ENCODE measurements at regions not wholly inside any gene's neighbourhood (a gene's known extent, or its start where the extent isn't known, plus 50 kb on each side); places are given as distances from the start of the nearest gene placed in this dataset.

DNA sequence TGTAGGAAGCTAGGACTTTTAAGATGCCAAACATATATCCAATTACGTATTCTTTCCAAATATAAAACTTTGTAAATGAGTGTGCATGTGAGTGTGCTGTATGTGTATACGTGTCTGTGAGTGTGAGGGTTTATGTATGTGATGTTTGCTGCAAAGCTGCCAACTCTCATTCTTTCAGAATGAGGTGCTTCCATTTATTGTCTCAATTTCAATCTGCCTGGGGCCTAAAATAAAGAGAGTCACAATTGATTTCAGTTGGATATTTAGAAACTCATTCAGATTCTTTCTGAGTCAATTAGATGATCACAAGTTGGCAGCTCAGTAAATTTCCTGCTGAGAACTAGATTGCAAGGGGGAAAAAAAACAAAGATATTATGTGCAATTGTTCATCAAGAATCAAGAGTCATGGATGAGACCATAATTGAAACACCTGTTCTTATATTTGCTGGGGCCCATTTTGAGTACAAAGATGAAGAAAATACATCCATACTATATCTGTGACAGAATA, 621.2 kb upstream of the ACVR2A start:
- no peak for DNase-seq (ENCODE audit: low read depth in 4 of 4, low spot score in 1 of 4)

DNA sequence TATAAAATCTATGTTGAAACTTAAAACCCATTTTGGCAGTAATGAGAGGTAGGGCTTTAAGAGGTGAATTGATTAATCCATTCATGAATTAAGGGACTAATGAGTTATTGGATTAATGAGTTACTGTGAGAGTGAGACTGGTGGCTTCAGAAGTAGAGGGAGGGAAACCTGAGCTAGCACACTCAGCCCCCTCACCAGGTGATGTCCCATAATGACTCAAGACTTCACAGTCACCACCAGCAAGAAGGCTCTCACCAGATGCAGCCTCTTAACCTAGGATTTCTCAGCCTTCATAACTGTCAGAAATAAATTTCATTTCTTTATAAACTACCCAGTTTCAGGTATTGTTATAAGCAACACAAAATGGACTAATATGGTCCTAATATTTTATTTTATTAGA, 621.7 kb upstream of the ACVR2A start:
- no peak for DNase-seq (ENCODE audit: low read depth in 4 of 4, low spot score in 1 of 4)

DNA sequence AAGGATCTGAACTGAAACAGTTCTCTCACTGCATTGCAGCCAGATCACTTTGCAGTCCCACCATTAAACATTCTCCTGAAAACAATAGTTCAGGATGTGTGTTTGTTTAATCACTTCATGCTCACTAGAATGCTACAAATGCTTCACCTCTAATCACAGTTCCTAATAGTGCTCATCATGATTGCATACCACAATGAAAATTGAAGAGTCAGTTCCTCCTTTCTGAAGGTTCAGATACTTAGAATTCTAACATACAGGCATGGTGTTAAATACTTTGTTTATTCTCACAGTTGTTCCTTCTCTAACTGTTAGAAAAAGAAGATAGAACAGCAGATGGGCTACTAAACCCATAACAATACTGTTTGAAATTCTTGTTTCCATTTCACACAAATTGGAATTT, 622.3 kb upstream of the ACVR2A start:
- no peak for DNase-seq (ENCODE audit: low read depth in 4 of 4, low spot score in 1 of 4)

DNA sequence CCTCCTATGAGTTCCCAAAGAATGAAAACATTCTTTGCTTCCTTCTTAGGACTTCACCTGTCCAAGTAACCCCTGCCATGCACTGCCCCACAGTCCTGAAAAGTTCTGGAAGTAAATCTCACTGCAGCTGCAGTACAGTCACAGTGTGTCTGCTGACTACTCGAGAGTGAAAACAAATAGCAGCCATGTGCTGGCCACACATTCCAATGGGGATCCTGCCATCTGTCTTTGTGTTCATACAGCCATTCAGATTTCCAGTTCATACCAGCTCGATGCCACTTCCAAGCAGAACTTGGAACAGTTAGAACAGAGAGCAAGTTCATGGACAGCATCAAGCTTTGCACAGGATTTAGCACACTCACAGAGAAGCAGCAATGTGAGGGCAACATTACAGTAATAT, 629.9 kb upstream of the ACVR2A start:
- no peak for DNase-seq (ENCODE audit: low read depth in 4 of 4, low spot score in 1 of 4)

DNA sequence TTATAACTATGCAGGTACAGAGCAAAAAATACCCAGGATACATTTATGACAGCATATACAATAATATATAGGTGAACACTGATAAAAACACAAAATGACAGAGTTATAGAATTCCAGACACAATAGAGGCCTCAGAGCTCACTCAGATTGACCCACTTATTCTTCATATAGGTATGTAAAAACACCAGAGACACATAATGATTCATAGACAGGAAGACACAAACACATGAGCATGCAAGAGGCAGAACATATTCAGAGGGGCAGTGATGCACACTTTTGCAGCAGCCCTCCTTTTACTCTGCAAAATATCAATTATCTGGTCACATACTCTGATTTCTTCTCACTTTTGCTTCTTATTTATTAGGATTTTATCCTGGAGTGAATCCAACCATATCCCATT, 633.3 kb upstream of the ACVR2A start:
- DNase-seq (ENCODE audit: low read depth in 4 of 4, low spot score in 1 of 4) = no peak

DNA sequence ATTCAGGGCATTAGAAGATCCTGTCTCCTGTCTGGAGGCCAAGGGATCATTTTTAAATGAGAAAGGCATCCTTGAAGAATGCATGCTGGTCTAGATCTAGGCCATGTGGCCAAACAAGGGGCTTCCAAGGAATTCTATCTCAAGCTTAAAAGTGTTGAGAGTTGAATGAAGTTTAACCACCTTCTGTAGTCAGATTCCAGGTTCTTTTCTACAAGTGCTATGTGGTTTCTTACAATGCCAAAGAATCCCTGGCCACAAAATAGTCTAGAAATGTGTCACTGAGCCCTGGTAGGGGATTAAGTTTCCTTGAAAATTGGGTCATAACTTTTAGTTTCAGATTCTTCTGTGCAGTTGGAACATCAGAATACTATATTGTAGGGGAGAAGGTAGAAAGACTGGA, 640.7 kb upstream of the ACVR2A start:
- no peak for DNase-seq (ENCODE audit: low read depth in 4 of 4, low spot score in 1 of 4)

DNA sequence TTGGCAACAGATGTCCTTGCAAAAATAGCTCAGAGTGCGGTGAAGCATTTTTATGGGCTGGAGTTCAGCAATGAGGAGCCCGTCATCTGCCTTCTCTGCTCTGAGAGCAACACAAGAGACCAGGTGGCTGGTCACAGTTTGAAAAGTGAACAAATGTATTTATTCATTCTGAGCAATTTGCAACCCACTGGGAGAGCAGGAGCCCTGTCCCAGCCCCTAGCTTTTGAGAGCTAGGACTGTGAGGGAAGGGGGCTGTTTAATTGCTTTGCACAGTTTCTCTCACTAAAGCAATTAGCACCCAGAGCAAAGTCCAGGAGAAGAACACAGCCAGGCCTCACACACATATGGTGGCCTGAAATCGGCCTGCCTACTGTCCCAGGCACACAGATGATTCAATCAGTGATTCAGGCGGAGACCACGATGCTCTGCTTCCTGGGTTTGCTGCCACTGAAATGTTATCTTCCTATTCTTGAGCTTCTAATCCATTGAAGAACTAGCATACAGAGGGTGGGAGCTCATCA, 646.1 kb upstream of the ACVR2A start:
- DNase-seq (ENCODE audit: low read depth in 4 of 4, low spot score in 1 of 4) = no peak

DNA sequence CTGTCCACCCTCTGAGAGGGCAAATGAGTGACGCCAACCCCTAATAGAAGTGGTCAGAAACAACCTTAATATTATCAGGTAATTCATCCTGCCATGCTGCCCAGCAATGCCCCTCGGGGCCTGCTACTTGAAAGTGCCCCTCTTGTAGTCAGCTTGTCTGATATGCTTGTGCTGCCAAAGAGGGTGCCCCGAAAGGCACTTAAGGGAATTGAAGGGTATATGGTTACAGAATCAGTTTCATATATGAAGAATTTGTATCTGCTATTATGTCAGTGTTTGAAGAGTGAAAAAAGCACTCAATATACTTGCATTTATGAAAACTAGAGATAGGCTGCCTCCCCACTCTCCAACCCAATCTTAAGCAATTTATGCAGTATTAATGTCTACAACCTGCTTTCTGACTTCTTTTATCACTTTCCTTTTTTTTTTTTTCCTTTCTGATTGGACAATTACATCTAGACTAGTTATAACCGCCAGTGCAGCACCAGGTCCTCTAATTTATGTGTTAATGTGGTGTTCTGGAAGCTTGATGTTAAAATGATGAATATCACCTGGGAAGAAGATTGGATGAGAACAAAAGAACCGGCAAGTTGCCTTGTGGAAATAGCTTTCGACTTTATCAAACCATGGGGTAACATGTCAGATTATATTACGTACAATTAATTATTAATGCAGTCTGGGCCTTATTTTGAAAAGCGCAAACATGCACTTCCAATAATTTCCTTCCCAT, 646.9 kb upstream of the ACVR2A start:
- DNase-seq (ENCODE audit: low read depth in 4 of 4, low spot score in 1 of 4) = no peak

DNA sequence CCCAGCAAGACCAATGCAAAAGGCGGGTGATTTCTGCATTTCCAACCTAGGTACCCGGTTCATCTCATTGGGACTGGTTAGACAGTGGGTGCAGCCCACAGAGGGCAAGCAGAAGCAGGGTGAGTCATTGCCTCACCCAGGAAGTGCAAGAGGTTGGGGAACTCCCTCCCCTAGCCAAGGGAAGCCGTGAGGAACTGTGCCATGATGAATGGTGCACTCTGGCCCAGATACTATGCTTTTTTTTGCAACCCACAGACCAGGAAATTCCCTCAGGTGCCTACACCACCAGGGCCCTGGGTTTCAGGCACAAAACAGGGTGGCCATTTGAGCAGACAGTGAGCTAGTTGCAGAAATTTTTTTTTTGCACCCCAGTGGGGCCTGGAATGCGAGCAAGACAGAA, 662.6 kb upstream of the ACVR2A start:
- peak; percentile 9 to 32 (median 18) for DNase-seq (ENCODE audit: low read depth in 4 of 4, low spot score in 1 of 4)

DNA sequence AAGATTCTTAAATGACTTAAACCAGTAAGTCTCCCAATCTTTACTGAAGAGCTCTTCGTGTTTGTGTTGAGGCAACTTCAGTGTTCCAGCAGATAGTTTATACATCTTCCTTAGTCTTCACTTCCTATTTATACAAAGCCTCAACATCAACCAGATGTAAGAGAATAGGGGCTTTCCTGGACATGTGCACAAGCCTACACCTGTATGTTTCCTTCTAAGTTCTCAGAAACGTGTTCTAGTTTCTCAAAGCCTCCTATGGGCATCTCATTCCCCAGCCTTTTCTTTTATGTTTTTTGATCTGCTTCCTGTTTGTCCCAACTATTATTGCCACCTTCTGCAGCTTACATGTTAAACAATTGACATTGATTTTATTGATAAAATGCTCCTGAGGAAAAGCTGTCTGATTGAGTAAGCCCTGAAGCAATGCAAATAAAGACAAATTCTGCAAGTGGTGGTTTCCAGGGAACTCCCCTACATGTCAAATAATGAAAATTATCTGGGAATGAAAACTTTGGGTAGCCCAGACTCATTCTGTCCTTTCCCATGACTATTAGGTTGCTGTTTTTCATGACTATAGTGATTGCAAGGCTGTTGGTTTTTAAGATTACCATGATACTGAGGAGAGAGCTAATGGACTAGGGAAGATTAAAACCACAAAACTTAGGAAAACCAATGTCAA, 663.3 kb upstream of the ACVR2A start:
- no peak for DNase-seq (ENCODE audit: low read depth in 4 of 4, low spot score in 1 of 4)

DNA sequence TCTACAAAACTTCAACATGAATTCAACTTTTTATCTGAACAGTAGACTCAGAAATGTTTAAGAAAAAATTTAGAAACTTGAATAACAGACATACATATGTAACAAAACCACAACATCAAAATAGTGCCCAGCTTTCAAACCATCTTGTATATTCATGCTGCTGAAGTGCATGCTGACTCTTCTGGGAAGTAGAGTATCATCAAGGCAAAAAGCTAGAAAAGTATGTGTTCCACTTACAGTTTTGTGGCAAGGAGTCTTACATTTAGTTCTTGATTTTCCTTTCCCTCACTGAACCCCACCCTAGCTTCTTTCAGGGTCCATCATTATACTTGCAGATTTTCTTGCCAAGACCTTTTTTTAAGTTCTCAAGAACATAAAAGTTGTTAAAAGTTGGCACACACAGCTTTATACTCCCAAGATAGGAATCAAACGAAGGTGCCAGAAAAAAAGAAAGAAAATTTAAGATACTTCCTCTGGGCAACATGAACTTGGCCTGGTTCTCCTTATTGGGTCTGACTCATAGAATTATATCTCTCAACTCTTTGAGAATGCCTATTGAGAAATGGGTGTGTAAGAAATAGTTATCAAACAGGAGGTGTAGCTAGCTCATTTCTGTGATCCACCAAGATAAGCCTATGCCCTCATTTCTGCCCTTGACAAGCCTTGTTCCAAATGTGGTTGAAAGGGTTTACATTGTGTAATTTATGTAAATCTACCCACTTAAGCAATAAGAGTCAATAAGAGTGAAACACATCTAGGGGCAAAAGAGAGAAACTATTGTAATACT, 667.6 kb upstream of the ACVR2A start:
- no peak for DNase-seq (ENCODE audit: low read depth in 4 of 4, low spot score in 1 of 4)

DNA sequence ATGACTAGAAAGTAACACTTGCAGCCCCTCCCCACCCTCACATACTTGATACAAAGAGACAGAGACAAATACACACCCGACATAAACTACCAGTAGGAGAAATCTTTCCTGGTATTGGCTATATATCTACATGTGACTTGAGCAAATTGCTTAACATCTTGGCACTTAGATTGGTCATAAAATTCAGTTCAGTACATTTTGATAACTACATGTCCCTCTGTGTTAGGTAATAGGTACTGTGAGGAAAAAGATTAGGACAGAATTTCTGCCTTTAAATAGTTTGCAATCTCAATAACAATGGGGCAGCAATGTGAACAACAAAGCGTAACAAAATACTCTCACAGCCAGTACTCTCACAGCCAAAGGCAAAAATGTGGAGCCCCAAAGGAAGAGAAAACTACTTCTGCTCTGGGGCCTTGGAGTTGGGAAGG, 670.0 kb upstream of the ACVR2A start:
- no peak for DNase-seq (ENCODE audit: low read depth in 4 of 4, low spot score in 1 of 4)

DNA sequence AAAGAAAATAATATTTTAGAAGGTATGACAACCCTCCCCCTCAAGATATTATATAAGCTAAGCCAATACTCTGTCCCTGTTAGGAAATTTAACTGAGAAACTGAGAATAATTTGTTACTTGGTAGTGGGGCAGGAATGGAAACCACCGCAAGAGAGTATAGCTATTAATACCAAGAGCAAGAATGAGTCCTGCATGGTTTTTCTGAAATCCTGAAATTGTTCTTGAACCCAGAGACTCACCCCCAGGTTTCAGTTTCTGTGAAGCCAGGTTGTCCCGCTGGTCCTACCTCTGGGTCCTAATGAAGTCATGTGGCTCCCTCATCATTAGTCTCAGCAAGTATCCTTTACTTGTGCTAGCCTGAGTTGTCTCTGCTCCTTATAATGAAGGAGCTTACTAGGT, 671.0 kb upstream of the ACVR2A start:
- DNase-seq (ENCODE audit: low read depth in 4 of 4, low spot score in 1 of 4) = no peak

DNA sequence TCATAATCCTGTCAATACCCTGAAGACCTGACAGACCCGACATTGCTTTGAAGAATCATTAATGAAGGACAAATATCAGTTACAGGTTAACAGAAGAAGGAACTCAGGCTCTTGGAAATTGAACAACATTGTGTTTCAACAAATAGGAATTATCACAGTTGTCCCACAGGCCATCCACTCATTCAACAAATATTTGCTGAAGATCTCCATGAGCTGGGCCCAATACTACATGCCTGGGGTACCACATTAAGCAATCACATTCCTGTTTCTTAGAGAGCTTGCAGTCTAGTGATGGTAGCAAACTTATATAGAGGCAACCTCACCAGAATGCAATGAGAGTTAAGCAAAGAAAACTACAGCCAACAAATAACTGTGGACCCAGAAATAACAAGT, 671.6 kb upstream of the ACVR2A start:
- DNase-seq (ENCODE audit: low read depth in 4 of 4, low spot score in 1 of 4) = no peak

DNA sequence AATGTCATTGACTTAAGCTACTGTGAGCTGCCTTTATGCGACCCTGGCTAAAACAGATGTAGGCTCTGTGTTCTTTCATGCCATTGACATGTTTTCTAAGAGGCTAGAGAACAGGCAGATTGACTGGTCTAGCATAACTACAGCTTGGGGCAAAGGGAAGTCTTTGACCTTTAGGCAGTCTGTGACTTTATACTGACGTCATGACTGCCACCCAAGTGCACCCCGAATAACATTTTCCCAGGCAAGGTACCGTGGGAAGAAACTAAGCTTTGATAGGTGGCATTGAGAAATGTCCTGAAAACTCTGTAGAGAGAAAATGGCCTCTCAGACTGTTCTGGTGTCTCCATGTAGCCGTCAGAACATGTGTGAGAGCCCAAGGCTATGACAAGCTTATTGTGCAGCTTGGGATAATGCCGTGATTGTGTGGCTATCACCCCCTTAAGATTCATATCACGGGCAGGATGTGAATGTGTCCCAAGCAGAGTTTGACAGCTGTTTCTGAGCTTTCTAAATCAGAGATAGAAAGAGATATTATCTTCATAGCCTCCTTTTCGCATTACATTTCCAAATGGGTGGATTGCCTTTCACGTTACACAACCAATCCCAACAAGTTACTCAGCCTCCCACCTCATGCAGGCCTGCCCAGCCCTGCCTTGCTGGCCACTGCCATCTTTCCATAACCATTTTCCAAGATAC, 672.2 kb upstream of the ACVR2A start:
- DNase-seq (ENCODE audit: low read depth in 4 of 4, low spot score in 1 of 4) = no peak

DNA sequence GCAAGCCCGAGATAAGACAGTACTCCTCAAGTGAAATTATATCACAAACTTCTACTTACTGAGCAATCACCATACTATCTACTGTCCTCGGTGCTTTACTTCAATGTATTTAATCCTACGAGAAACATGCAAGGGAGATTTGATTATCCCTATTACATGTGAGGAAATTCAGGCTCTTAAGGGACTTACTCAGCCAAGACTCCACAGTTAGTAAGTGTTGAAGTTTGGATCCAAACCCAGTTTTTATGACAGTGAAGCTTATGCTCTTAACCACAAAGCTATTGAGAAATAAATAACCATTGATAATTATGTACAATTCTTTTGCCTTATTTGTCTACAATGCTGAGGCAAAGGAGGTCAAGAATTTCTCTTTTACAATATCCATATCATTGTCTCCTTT, 672.9 kb upstream of the ACVR2A start:
- no peak for DNase-seq (ENCODE audit: low read depth in 4 of 4, low spot score in 1 of 4)

DNA sequence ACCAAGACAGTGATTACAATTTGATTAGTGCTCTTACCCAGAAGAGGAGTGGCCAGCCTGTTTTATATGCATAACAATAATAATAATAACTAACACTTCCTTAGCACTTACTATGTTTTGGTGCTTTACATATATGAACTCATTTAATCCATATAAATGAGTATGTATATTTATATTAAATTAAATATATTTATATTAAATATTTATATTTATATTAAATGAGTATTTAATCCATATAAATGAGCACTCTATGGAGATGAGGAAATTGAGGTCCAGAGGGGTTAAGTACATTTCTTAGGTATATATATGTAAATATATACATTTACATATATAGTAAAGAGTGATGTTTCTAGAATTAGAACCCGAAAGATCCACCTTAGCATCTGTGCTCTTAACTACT, 673.9 kb upstream of the ACVR2A start:
- no peak for DNase-seq (ENCODE audit: low read depth in 4 of 4, low spot score in 1 of 4)

DNA sequence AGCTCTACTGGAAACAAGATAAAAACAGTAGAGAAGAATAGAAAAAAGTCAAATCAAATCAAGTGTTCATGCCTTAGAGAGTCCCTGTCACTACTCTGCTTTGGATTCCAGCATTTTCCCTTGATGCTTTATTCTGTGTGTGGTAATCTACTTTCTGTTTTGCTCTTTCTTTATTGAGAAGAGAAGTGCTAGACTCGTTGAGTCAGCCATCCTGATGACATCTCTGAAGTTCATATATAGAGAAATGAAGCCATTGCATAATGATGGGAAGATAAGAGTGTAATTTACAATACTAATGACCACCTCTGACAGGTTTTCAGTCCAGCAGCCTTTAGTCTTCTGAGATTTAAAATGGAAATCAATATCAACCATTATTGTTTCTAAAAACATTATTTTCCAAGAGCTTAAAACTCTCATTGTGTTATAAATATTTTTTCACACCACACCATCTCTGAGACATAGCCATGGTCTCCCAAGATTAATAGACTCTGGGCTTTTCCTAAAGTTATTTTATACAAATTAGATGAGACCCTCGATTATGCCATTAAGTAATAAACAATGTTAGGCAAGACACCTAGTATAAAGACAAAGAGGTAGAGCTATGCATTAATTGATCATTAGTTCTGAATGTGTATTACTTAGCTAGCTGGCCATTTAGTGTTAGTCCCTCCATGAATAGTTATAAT, 679.0 kb upstream of the ACVR2A start:
- DNase-seq (ENCODE audit: low read depth in 4 of 4, low spot score in 1 of 4) = no peak

DNA sequence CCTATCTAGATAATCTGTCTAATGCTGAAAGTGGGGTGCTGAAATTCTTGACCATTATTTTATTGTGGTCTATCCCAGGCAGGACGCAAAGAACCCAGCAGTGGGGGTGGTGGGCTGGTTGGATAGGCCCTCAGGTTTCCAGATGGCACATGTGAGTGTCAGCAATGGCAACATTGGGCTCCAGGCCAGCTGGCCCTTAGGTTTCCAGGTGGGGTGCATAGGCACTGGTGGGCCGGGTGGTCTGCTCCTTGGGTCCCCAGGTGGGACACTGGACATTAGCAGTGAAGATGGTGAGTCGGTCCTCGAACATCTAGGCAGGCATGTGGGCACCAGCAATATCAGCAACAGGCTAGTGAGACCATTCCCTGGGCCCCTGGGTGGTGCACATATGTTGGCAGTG, 680.3 kb upstream of the ACVR2A start:
- no peak for DNase-seq (ENCODE audit: low read depth in 4 of 4, low spot score in 1 of 4)

DNA sequence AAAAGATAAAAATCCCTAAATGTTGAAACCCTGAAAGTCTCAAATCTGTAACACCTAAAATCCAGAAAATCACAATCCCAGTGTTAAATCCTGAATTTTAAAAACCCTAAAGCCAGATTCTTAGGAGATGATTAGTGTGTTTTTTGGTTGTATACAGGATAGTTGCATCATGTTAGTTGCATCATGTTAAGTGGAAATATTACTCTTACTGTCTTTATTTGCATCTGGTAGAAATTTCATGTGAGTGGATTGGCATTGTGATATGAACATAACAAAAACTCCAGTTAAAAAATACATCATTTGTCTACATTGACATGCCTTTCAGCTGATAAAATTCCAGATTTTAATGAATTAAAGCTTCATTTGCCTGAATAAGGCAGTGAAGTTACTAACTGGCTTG, 683.1 kb upstream of the ACVR2A start:
- DNase-seq (ENCODE audit: low read depth in 4 of 4, low spot score in 1 of 4) = no peak

DNA sequence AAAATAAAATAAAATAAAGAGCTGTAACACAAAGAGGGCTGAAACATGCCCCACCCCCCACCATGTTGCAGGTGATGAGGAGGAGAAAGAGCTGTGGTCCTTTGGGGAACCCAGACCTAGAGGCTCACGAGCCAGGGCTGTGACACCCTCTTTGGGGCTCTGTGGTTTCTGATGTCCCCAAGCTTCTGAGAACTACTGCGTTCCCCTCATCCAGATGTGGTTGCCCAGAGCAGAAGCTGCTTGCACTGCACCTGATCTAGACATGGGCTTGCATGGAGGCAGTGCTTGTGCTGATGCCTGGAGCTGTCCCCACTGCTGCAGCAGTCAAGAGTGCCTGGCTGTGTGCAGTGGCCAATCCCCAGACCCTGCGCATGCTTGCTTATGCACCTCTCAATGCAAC, 687.9 kb upstream of the ACVR2A start:
- no peak for DNase-seq (ENCODE audit: low read depth in 4 of 4, low spot score in 1 of 4)

Data from stimulated activated CD4-positive, alpha-beta T cell treated with anti-CD3 and anti-CD28 coated beads, Interleukin-1b, Interleukin-23, amount 100 ng/mL, for 24 hours (primary cell).